IMR-90 (cell line): ENCODE measurements at regions not wholly inside any gene's neighbourhood (a gene's known extent, or its start where the extent isn't known, plus 50 kb on each side); places are given as distances from the start of the nearest gene placed in this dataset.

Source experiments
- ATAC-seq: fragments of 200-7000 bp; cut with Tn5 transposase; 2 replicates; pipeline ENCODE4 v1.9.1; 2020; ENCODE audit warnings: low read depth, mild to moderate bottlenecking, moderate library complexity
- BruUV-seq: library from RNA; stranded (reverse); fragments of 400-500 nt; replicated peaks from 2 replicates; lab custom pipeline; 2021; lab: Mats Ljungman, UMichigan
- CTCF ChIA-PET: fragments of 300-600 bp; formaldehyde crosslinking; extraction: SDS; loops from one replicate; lab custom pipeline; 2021; ENCODE audit warnings: antibody characterized with exemption; lab: Yijun Ruan, JAX
- POLR2A ChIA-PET: fragments of 300-600 bp; sonication (Branson Sonifier 250); formaldehyde crosslinking; loops from one replicate; lab custom pipeline; 2022; ENCODE audit warnings: antibody characterized with exemption; ENCODE audit not compliant: unreplicated experiment; lab: Charles Lee
- DNase-seq: peaks from one replicate; pipeline ENCODE4 v3.0.0; 2013
- H2AFZ ChIP-seq: replicated peaks from 2 replicates; pipeline ENCODE3; 2013; ENCODE audit warnings: low read length, mild to moderate bottlenecking; ENCODE audit not compliant: poor library complexity
- H2AK5ac ChIP-seq: 2 replicates; pipeline ENCODE4 v1.6.1; 2013; ENCODE audit warnings: low read depth, low read length, inconsistent platforms
- H2AK9ac ChIP-seq: replicated peaks from 2 replicates; pipeline ENCODE3; 2013; ENCODE audit warnings: mild to moderate bottlenecking, low read depth, low read length, moderate library complexity; ENCODE audit not compliant: poor library complexity
- H2BK120ac ChIP-seq: 2 replicates; pipeline ENCODE4 v1.6.1; 2013; ENCODE audit warnings: low read depth, low read length, inconsistent platforms
- H2BK15ac ChIP-seq: 3 replicates; pipeline ENCODE4 v1.6.1; 2013; ENCODE audit warnings: low read depth, low read length, inconsistent platforms
- H2BK20ac ChIP-seq: 2 replicates; pipeline ENCODE4 v1.6.1; 2013; ENCODE audit warnings: low read depth, mild to moderate bottlenecking, inconsistent platforms, low read length, moderate library complexity
- H2BK5ac ChIP-seq: 2 replicates; pipeline ENCODE4 v1.6.1; 2013; ENCODE audit warnings: mild to moderate bottlenecking, low read depth, low read length, inconsistent platforms; ENCODE audit not compliant: poor library complexity, severe bottlenecking
- H3K14ac ChIP-seq: replicated peaks from 2 replicates; pipeline ENCODE4 v1.6.1; 2013; ENCODE audit warnings: low read depth, low read length, inconsistent platforms
- H3K18ac ChIP-seq: 2 replicates; pipeline ENCODE4 v1.6.1; 2013; ENCODE audit warnings: low read depth, low read length, control low read depth
- H3K23ac ChIP-seq: 2 replicates; pipeline ENCODE4 v1.6.1; 2013; ENCODE audit warnings: low read depth, low read length, inconsistent platforms
- H3K27ac ChIP-seq: 2 replicates; pipeline ENCODE4 v1.5.1; 2013; ENCODE audit warnings: mild to moderate bottlenecking, control low read depth, low read length; ENCODE audit not compliant: insufficient read depth
- H3K27me3 ChIP-seq: 2 replicates; pipeline ENCODE4 v1.6.1; 2013; ENCODE audit warnings: low read length; ENCODE audit not compliant: control insufficient read depth, insufficient read depth
- H3K36me3 ChIP-seq: 2 replicates; pipeline ENCODE4 v1.6.1; 2013; ENCODE audit warnings: low read length, mixed read lengths; ENCODE audit not compliant: control insufficient read depth, insufficient read depth
- H3K4ac ChIP-seq: 2 replicates; pipeline ENCODE4 v1.6.1; 2013; ENCODE audit warnings: low read depth, low read length, inconsistent platforms
- H3K4me1 ChIP-seq: 2 replicates; pipeline ENCODE4 v1.6.1; 2013; ENCODE audit warnings: low read length, mixed read lengths; ENCODE audit not compliant: control insufficient read depth, insufficient read depth
- H3K4me2 ChIP-seq: 2 replicates; pipeline ENCODE4 v1.6.1; 2013; ENCODE audit warnings: low read depth, mild to moderate bottlenecking, control low read depth, low read length, moderate library complexity
- H3K4me3 ChIP-seq: 2 replicates; pipeline ENCODE4 v1.5.1; 2013; ENCODE audit warnings: low read depth, mild to moderate bottlenecking, control low read depth, low read length, moderate library complexity; ENCODE audit not compliant: insufficient read depth
- H3K56ac ChIP-seq: 2 replicates; pipeline ENCODE4 v1.6.1; 2013; ENCODE audit warnings: low read length, inconsistent platforms; ENCODE audit not compliant: insufficient read depth; ENCODE audit errors: extremely low read depth
- H3K79me1 ChIP-seq, 2 experiments: 2 replicates each; pipeline ENCODE4 v1.6.1; 2013; ENCODE audit warnings: low read length in 2 of 2, inconsistent platforms in 1 of 2, low read depth in 1 of 2
- H3K9ac ChIP-seq: 2 replicates; pipeline ENCODE4 v1.6.1; 2013; ENCODE audit warnings: low read depth, low read length, control low read depth
- H3K9me1 ChIP-seq: 2 replicates; pipeline ENCODE4 v1.6.1; 2013; ENCODE audit warnings: low read length, inconsistent platforms; ENCODE audit not compliant: insufficient read depth
- H3K9me3 ChIP-seq: 2 replicates; pipeline ENCODE4 v1.6.1; 2013; ENCODE audit warnings: low read length; ENCODE audit not compliant: control insufficient read depth, insufficient read depth
- H4K20me1 ChIP-seq: 2 replicates; pipeline ENCODE4 v1.6.1; 2013; ENCODE audit warnings: low read length, inconsistent platforms; ENCODE audit not compliant: insufficient read depth
- H4K5ac ChIP-seq: 2 replicates; pipeline ENCODE4 v1.6.1; 2013; ENCODE audit warnings: mild to moderate bottlenecking, low read depth, low read length, control low read depth
- H4K8ac ChIP-seq, 2 experiments: 2 replicates each; pipeline ENCODE4 v1.6.1; 2013; ENCODE audit warnings: low read depth in 2 of 2, low read length in 2 of 2, control low read depth in 1 of 2, inconsistent platforms in 1 of 2
- H4K91ac ChIP-seq: 2 replicates; pipeline ENCODE4 v1.6.1; 2013; ENCODE audit warnings: low read depth, low read length, inconsistent platforms; ENCODE audit not compliant: insufficient read depth
- CEBPB ChIP-seq: IDR thresholded peaks from 2 replicates; pipeline ENCODE4 v1.6.1; 2012; ENCODE audit warnings: low read depth, low read length, improper control_type of control experiment
- CHD1 ChIP-seq: IDR thresholded peaks from 2 replicates; pipeline ENCODE4 v1.6.1; 2012; ENCODE audit warnings: low read depth, low read length, improper control_type of control experiment
- MAFK ChIP-seq: IDR thresholded peaks from 2 replicates; pipeline ENCODE4 v1.6.1; 2012; ENCODE audit warnings: low read depth, low read length, improper control_type of control experiment
- MAZ ChIP-seq: IDR thresholded peaks from 2 replicates; pipeline ENCODE4 v1.6.1; 2012; ENCODE audit warnings: low read depth, mild to moderate bottlenecking, low read length, improper control_type of control experiment, moderate library complexity, borderline replicate concordance
- NFE2L2 ChIP-seq: fragments of 150-350 bp; IDR thresholded peaks from 2 replicates; pipeline ENCODE4 v1.6.1; 2016; ENCODE audit warnings: low read depth, mild to moderate bottlenecking, low read length
- WGBS, 2 experiments: methylation state at CpG; one replicate each; pipeline versions ENCODE4 v1.1.5 to v1.1.7; 2013; ENCODE audit warnings: missing lambda C conversion rate in 2 of 2; ENCODE audit not compliant: insufficient read length in 1 of 2; ENCODE audit errors: extremely low coverage in 2 of 2; 5-methylcytosine and 5-hydroxymethylcytosine counted together
- dilution Hi-C: fragments of 300-500 bp; cut with HindIII; formaldehyde crosslinking; loops from one replicate; pipeline ENCODE4 v1.14.3; 2018; ENCODE audit warnings: low sequenced_read_pairs; ENCODE audit not compliant: unreplicated experiment
- in situ Hi-C: fragments of 300-500 bp; cut with MboI; formaldehyde crosslinking; loops from 3 replicates; pipeline ENCODE4 v1.14.3; 2019; ENCODE audit warnings: low sequenced_read_pairs, inconsistent platforms, mixed read lengths
- intact Hi-C: fragments of 100-400 bp; cut with micrococcal nuclease; formaldehyde crosslinking; loops from 2 replicates; pipeline ENCODE4 v1.10.0; 2022

DNA sequence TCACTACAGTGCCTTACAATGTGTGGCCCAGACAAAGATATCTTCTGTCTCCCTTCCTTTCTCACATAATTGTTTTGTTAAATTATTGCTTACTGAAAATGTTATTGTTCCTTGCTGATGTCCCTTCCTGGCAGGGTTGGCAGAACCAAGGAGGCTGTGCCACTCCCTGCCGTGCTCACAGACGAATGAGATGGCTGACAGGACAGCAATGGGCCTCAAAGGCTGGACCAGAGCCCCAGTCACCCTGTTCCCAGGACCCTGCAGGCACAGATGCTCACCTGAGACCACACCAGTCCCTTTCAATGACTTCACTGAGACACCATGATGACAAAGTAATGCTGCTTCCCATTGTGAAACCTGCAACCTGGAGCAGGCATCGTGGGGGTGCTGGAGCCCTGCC is 375.1 kb downstream of the HACE1 start:
- Histone ChIP-seq H2AFZ (no peak overlapping the region), H3K9me1 (no peaks in the 10 kb centered on the region), H2BK15ac (no peak overlapping the region), H2BK5ac (no peak overlapping the region), H2AK5ac (no peak overlapping the region), H3K79me1 (no peaks in the 10 kb centered on the region), H3K4me3 (no peak overlapping the region), H4K5ac (no peak overlapping the region), H3K9me3 (no peaks in the 10 kb centered on the region), H3K9ac (no peak overlapping the region), H4K8ac (no peak overlapping the region), H4K20me1 (no peaks in the 10 kb centered on the region), H3K27ac (no peak overlapping the region), H3K4me1 (no peaks in the 10 kb centered on the region), H3K27me3 (no peaks in the 10 kb centered on the region), H3K56ac (no peak overlapping the region), H2BK20ac (no peak overlapping the region), H3K18ac (no peak overlapping the region), H2AK9ac (no peak overlapping the region), H3K4me2 (no peak overlapping the region), H3K23ac (no peak overlapping the region), H2BK120ac (no peak overlapping the region), H4K91ac (no peak overlapping the region), H3K36me3 (no peaks in the 10 kb centered on the region), H3K4ac (no peak overlapping the region), H3K14ac (no peak overlapping the region)
- no peak for TF ChIP-seq MAZ
- no peak for TF ChIP-seq MAFK
- no peak for TF ChIP-seq CHD1
- TF ChIP-seq NFE2L2: no peak
- TF ChIP-seq CEBPB: no peak
- in situ Hi-C loops (no loop called here), intact Hi-C loops (no loop called here), dilution Hi-C loops (no loop called here)
- BruUV-seq: no TSS peak
- WGBS, 2 experiments: 0% methylated on average over 3 of the region's 3 CpGs; no CpG with 5 or more reads in 1 of the 2 experiments
- CTCF ChIA-PET: no interaction called here
- POLR2A ChIA-PET: no interaction called here
- no peak for DNase-seq
- no peak for ATAC-seq
